GM21381 (cell line): ENCODE measurements at regions not wholly inside any gene's neighbourhood (a gene's known extent, or its start where the extent isn't known, plus 50 kb on each side); places are given as distances from the start of the nearest gene placed in this dataset.

Experiments used
- ATAC-seq: cut with Tn5 transposase; IDR thresholded peaks from one replicate; pipeline ENCODE4 v1.9.1; 2021; ENCODE audit warnings: mild to moderate bottlenecking, moderate library complexity; ENCODE audit not compliant: unreplicated experiment

DNA sequence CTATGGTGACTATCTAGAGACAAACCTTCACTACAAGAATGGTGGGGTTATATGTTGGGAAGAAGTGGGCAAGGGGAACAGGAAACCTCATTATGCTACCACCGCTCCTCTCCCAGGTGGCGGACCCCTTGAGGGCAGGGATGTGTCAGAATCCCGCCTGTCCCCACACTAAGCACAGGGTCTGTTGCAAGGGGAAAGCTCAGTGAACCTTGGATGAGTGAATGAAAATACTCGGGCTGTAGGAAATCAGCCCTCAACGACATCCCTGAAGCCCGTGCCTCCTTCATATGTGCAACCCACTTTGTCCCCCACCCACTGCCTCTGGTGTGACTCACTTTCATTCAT, 68.2 kb upstream of the AMPD3 start:
- ATAC-seq = no peak

DNA sequence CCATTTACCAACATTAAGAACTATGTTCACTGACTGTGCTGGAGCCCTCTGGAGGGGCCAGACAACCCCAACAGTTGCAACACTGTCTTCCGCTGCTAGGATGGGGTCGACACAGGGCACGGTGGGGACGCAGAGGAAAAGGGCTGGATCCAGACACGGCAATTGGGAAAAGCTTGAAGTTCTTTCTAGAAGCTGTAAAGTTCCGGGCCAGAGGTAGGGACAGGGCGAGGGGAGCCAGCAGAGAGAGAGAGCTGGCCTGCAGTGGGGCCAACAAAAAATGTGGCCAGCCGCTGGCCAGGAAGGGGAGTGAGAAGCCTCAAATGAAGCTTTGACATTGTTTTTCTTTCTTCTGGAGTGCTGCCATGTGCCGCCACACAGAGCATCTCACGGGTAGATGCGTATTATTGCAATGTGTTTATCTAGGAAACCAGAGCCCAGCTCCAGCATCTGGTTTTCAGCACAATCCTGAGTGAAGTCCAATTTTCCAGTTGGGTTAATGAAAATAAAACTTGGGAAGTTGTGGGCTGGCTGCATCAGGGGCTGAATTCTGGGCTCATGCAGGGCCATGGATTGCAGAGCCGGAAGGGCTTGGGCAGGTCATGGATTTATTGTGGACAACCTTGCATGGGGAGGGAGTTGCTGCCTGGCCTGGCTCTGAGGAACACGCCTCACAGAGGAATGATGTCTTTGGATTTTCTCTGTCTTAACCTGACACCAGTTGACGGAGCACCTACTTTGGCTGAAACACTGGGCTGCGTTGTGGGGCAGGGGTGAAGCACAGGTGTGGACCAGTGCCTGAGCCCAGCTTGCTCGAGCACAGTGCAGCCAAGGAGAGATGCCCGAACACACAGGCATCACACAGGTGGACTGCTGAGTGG, 67.6 kb upstream of the AMPD3 start:
- ATAC-seq = no peak

DNA sequence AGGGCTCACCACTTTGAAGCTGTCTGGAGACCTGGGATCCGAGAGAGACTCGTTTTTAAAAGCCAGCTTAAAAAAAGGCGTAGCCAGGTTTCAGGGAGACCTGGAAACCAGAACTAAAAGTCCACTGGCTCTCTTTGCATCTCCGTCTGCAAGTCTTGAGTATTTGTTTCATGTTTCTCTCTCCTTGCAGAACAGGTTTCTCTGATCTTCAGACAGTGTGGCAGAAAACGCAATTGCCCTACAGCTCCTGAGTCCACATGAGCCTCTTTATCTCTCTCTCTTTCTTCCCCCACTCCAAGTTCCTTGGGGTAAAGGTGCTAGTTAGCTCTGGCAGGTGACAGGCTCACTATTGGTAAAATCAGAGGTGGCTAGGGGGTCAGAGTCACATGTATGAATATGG, 67.0 kb upstream of the AMPD3 start:
- ATAC-seq = no peak

DNA sequence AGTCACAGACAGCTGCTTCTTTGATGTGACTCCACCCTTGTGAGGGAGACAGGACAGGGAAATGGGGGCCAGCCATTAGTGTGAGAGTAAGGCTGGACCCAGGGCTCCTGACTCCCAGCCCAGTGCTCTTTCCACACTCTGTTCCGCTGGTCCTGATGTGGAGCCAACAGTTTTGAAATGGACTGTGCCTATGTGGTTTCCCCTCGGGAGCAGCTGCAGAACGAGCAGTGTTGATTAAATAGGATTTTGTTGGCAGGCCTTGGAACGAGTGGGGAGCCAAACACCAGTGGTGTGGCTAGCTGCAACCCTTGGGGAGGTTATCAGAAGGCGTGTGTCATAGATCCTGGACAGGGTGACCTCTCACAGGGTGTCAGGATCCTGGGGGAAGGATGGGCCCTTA, 66.5 kb upstream of the AMPD3 start:
- no peak for ATAC-seq

DNA sequence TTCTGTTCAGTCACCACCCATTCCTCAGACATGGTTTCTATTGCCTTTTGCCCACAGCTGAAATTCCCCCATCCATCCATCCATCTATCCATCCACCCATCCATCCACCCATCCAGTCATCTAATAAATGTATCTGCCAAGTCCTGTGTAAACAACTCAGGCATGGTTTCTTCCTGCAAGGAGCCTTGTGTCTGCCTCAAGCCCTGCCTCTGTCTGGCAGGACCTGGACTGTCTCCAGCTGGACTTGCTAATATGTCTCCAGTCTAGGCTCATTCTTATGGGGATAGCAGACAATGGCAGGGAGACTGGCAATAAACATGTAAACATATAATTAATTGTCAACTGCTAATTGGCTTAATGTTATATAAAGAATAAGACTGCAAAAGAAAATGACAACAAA, 64.7 kb upstream of the AMPD3 start:
- ATAC-seq = no peak

DNA sequence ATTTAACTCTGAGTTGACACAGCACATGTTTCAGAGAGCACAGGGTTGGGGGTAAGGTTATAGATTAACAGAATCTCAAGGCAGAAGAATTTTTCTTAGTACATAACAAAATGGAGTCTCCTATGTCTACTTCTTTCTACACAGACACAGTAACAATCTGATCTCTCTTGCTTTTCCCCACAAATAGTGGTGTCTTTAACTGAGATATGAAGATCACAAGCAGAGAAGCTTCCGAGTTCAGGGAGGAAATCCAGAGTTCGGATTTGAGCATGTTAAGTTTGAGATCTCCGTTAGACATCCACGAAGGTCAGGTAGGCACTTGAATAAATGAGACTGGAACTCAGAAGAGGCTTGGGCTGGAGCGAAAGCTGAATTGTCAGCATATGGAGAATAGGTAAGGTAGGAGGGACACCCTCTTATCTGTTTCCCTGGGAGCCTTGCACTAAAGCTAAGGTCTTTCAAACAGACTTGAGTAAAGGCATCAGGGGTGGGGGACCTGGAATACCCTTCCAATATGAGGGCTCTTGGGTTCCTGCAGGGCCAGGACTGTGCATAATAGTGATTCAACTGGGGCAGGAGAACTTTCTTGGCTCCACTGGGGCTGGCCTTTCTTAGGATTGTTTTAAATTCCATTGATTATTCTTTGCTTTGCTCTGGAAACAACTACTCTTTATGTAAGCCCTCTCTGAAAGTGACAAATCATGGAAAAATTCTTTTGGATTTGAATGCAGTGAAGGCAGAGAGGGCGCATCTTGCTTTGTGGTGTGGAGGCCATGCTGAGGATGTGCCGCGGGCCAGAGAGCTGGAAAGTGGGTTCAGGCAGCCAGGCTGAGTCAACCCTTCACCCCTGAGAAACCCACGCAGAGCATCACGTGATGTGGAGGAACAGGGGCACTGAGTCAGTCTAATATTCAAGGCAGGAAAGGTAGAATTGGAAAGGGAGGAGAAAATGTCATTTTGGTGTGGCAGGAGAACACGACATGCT, 62.7 kb upstream of the AMPD3 start:
- no peak for ATAC-seq

DNA sequence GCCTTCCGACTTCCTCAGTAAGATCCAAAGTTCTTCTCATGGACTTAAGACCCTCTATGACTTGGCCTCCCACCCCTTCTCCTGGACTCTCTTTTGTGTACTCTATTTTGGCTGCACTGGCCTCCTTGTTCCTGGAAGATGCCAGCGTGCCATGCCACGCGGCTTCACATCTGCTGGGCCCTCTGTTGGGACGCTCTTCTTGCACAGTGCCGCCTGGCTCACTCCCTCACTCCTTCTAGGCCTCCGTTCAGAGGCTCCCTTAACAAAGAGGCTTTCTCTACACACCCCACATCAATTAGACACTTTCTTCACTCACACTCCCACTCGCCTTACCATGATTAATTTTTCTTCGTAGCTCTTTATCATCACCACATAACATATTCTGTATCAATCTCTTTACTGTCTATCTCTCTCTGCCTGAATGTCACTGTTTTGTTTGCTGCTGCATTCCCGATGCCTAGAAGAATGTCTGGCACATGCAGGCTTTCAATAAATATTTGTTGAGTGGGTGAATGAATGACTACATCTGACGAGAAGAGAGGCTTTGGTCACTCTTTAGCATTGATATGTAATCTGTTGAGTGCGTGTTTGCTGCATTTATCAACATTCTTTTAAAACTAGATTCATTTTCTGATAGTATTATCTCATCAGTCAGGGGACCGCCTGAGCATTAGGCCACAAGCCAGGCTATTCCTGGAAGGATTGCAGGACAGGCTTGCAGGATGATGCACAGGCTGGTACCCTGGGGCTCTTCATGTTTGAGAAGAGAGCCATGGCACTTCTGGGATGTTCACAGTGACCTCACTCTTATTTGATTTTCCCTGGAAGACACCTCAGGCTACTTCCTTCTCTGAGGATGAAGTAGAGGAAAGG, 60.6 kb upstream of the AMPD3 start:
- ATAC-seq = no peak

DNA sequence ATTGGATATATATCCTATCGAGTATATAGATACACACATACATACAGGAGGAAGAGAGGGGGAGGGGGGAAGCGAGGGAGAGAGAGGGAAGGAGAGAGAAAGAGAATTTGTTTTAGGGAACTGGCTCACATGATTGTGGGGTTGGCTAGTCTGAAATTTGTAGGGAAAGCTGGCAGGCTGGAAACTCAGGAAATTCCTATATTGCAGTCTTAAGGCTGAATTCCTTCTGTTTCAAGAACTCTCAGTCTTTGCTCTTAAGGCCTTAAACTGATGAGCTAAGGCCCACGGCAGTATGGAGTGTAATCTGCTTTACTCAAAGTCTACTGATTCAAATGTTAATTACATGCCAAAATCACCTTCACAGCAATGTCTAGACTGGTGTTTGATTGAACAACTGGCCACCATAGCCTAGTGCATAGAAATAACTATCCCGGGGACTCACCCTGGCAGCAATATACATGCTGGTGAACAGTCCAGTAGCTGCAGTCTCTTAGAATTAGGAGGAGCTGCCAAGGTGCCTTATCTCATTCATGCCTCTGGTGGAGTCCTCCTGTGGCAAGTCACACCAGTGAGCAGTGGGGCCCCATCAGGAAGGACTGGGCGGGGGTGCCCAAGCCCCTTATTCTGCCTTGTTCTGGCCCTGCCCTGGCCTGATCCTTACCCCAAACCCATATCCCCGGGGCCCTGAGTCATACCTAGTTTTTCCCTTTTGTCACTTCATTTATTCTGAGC, 59.7 kb upstream of the AMPD3 start:
- no peak for ATAC-seq

DNA sequence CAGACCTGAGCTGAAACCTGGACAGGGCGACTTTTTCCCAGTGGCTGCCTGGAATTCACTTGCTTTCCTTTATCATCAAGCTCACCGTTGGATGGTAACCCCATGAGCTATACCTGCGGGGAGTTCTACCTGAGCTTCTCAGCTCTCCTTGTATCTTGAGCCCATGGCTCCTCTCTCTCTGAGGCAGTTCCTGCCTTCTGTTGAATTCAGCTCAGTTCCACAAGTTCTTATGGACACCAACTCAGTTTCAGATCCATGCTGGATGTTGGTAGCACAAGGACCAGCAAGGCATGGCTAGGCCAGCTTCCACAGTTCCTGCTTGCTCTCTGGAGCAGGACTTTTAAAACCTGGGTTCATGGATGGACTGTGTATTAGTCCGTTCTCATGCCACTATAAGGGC, 58.3 kb upstream of the AMPD3 start:
- no peak for ATAC-seq

DNA sequence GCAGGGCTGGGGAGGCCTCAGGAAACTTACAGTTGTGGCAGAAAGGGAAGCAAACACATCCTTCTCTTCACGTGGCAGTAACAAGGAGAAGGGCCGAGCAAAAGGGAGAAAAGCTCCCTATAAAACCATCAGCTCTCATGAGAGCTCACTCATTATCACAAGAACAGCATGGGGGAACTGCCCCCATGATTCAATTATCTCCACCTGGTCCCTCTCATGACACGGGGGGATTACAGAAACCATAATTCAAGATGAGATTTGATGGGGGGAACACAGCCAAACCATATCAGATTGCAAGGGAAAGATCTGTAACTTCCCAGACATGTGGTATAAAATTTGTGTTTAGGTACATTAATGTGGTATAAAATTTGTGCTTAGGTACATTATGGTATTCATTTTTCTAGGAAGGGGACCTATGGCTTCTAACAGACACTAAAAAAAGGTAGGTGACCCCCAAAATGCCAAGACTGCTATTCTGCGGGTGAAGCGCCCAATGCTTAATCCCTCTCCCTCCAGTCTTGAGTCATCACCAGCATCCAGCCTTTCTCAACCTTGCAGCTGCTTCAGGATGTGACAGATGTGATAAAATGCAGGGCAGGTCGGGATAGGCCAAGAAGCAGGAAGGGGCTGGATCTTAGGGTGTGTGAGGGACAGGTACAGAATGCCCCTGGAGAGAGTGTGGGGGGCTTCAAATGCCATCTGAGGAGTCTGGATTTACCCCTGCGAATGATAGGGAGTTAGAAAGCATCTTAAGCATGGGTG, 57.7 kb upstream of the AMPD3 start:
- no peak for ATAC-seq

DNA sequence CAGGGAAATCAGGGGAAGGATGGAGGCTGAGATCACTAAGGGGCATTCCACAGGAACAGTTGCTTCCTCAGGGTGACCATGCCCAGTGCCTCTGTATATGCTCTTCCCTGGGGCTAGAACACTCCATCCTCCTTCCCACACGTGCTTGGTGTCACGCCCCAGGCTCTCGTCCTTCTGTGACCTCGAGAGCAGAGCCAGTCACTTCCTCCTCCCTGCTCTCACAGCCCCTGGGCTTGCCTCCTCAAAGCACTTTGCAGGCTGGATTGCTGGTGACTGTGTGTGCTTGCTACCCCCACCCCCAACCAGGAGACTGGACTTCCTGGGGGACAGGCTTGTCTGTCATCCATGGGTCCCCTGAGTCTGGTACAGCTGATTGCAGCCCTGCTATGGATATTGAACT, 56.5 kb upstream of the AMPD3 start:
- no peak for ATAC-seq

DNA sequence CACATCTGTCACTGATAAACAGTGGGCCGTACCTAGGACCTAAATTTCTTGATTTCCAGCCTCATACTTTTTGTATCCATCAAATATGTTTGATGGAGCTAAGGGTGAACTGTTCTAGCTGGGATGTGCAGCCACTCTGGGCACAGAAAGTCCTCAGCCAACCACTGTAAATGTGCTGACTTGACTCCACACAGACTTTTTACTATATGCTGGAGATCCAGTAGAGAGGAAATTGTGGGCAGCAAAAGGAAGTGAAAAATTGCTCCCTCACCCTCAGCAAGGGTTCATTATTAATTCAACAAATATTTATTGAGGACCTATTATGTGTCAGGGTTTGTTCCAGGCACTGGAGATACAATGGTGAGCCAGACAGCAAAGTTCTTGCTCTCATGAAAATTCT, 54.2 kb upstream of the AMPD3 start:
- ATAC-seq = no peak

DNA sequence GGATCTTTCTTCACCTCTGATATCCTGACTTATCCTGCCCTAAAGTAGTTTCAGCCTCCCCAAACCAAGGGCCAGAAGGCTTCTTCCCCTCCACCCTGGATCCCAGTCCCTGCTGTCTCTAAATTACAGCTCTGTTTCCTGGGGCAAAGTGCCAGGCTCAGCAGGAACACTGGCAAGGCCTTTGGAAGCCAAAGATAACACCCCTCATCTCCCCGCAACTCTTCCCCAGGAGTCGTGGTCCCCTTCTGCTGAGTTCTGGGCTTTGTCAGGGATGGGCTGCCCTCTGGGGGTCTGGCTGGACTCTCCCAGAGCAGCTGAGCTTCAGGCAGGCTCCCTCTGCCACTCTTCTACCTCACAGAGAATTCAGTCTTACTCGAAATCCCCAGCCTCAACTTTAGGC, 53.8 kb upstream of the AMPD3 start:
- no peak for ATAC-seq

DNA sequence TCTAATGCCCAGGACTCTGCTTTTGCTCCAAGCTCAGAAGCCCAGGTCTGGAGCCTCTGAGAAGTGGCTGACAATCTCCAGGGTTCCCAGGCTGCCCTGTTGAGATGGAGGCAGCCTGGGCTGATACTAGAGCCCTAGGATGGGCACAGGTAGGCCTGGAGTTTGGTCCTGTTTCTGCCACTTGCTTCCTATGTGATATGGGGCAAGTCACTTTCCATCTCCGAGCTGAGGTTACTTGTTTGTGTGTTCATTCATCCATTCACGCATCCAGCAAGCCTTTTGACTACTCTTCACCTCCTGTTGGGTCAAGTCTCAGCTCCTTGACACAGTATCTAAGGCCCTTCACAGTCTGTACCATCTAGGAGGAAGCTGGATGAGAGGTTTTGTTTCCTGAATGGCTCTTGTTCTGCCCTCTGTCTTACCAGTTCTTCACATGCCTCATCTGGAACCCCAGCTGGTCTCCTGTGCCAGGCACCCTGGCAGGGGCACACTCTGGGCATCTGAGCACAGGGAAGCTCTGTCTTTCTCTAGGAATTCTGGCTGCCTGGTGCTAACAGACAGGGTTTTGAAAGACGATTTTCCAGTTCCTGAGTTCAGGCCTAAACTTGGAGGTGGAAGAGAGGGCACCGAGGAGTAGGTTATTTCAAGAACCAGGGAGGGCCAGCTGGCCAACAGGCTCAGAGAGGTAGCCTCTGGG, 53.2 kb upstream of the AMPD3 start:
- ATAC-seq = no peak
